ENCODE measurements at regions not wholly inside any gene's neighbourhood (a gene's known extent, or its start where the extent isn't known, plus 50 kb on each side); places are given as distances from the start of the nearest gene placed in this dataset.

DNA sequence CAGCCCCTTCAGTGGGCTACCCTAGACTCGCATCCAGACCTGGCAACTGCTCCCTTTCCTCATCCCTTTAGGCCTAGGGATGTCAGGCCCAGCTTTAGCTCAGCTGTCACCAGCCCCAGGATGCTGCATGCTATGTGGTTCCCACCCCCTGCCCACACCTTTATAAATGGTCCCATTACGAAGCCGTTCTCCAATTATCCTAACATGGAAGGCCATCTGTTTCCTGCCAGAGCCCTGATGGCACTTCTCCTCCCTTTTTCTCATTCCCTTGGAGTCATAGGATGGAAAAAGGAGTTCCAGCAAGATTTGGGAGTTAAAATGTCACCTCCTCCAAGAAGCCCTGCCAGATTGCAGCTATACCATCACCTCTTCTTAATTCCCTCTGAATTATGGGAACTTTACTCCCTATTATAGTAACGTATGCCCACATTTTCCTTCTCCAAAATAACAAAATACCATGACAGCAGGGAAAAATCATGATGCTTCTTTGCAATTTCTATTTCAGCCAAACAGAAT is 205.0 kb upstream of the GRIK3 start:
- Histone ChIP-seq H3K4me3 (ENCODE audit: low read depth in 2 of 2, low read length in 2 of 2) (no peak overlapping the region), H3K9me3 (ENCODE audit: control insufficient read depth, insufficient read depth, low read depth, low read length) (no peaks in the 10 kb centered on the region), H3K27me3 (ENCODE audit: control insufficient read depth, insufficient read depth, low read length) (peaks cover 2% of the 10 kb centered on the region), H3K27ac (ENCODE audit: low read length) (no peak overlapping the region), H3K4me1 (ENCODE audit: control insufficient read depth, insufficient read depth, low read length) (no peaks in the 10 kb centered on the region), H3K36me3 (ENCODE audit: control insufficient read depth, insufficient read depth, low read length) (no peaks in the 10 kb centered on the region)
- CTCF ChIA-PET = no interaction called here
- TF ChIP-seq SIN3A (IDR thresholded peaks at IDR 0.05; ENCODE audit: borderline replicate concordance, insufficient read depth, low read depth, low read length) = no peak
- TF ChIP-seq, protein P1, sequence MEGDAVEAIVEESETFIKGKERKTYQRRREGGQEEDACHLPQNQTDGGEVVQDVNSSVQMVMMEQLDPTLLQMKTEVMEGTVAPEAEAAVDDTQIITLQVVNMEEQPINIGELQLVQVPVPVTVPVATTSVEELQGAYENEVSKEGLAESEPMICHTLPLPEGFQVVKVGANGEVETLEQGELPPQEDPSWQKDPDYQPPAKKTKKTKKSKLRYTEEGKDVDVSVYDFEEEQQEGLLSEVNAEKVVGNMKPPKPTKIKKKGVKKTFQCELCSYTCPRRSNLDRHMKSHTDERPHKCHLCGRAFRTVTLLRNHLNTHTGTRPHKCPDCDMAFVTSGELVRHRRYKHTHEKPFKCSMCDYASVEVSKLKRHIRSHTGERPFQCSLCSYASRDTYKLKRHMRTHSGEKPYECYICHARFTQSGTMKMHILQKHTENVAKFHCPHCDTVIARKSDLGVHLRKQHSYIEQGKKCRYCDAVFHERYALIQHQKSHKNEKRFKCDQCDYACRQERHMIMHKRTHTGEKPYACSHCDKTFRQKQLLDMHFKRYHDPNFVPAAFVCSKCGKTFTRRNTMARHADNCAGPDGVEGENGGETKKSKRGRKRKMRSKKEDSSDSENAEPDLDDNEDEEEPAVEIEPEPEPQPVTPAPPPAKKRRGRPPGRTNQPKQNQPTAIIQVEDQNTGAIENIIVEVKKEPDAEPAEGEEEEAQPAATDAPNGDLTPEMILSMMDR (IDR thresholded peaks at IDR 0.05) = no peak
- TF ChIP-seq, protein P2, sequence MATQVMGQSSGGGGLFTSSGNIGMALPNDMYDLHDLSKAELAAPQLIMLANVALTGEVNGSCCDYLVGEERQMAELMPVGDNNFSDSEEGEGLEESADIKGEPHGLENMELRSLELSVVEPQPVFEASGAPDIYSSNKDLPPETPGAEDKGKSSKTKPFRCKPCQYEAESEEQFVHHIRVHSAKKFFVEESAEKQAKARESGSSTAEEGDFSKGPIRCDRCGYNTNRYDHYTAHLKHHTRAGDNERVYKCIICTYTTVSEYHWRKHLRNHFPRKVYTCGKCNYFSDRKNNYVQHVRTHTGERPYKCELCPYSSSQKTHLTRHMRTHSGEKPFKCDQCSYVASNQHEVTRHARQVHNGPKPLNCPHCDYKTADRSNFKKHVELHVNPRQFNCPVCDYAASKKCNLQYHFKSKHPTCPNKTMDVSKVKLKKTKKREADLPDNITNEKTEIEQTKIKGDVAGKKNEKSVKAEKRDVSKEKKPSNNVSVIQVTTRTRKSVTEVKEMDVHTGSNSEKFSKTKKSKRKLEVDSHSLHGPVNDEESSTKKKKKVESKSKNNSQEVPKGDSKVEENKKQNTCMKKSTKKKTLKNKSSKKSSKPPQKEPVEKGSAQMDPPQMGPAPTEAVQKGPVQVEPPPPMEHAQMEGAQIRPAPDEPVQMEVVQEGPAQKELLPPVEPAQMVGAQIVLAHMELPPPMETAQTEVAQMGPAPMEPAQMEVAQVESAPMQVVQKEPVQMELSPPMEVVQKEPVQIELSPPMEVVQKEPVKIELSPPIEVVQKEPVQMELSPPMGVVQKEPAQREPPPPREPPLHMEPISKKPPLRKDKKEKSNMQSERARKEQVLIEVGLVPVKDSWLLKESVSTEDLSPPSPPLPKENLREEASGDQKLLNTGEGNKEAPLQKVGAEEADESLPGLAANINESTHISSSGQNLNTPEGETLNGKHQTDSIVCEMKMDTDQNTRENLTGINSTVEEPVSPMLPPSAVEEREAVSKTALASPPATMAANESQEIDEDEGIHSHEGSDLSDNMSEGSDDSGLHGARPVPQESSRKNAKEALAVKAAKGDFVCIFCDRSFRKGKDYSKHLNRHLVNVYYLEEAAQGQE (IDR thresholded peaks at IDR 0.05; ENCODE audit: insufficient read depth in 1 of 2, low read depth in 2 of 2, low read length in 1 of 2) = no peak
- no peak for TF ChIP-seq POLR2AphosphoS5 (IDR thresholded peaks at IDR 0.05; ENCODE audit: low read depth, low read length)
- no peak for TF ChIP-seq TCF7L2 (IDR thresholded peaks at IDR 0.05; ENCODE audit: low read depth, low read length)
- intact Hi-C loops (cut with micrococcal nuclease; ENCODE audit: unreplicated experiment) = no loop called here
- in situ Hi-C loops (cut with HindIII; ENCODE audit: low pct_unique_long_range_greater_than_20kb, low sequenced_read_pairs) = no loop called here
- ATAC-seq (no peak), DNase-seq (ENCODE audit: low read depth, low spot score) (no peak)
- POLR2A ChIA-PET = no interaction called here
- BruUV-seq (replicated peaks) = no TSS peak

DNA sequence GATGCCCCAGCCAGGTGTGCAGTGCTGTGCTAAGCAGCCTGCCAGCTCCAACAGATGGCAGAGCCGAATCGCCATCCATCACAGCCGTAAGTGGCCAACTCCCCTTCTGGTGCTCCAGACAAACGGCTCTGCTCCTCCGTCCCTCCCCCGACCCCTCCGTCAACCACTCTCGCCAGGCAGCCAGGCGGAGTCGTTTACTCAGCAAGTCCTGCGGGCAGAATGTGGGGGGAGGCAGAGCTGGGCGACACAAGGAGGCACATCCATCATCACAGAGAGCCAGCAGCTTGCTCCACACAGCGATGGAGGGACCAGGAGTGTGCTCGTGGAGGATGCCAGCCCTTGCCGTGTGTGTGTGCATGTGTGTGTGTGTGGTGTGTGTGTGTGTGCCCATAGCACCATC is 206.6 kb upstream of the GRIK3 start:
- ChIA-PET POLR2A (no interaction called here), CTCF (no interaction called here)
- in situ Hi-C loops (cut with HindIII; ENCODE audit: low pct_unique_long_range_greater_than_20kb, low sequenced_read_pairs) (no loop called here), intact Hi-C loops (cut with micrococcal nuclease; ENCODE audit: unreplicated experiment) (no loop called here)
- DNase-seq (ENCODE audit: low read depth, low spot score) (no peak), ATAC-seq (no peak)
- H3K4me3 ChIP-seq (ENCODE audit: low read depth in 2 of 2, low read length in 2 of 2) = no peak overlapping the region
- BruUV-seq (replicated peaks) = no TSS peak
- no peaks in the 10 kb centered on the region for H3K36me3 ChIP-seq (ENCODE audit: control insufficient read depth, insufficient read depth, low read length)
- H3K27ac ChIP-seq (ENCODE audit: low read length) = no peak overlapping the region
- H3K9me3 ChIP-seq (ENCODE audit: control insufficient read depth, insufficient read depth, low read depth, low read length) = no peaks in the 10 kb centered on the region
- no peaks in the 10 kb centered on the region for H3K4me1 ChIP-seq (ENCODE audit: control insufficient read depth, insufficient read depth, low read length)
- peaks cover 2% of the 10 kb centered on the region for H3K27me3 ChIP-seq (ENCODE audit: control insufficient read depth, insufficient read depth, low read length)
- TF ChIP-seq, protein P2 (IDR thresholded peaks at IDR 0.05; ENCODE audit: insufficient read depth in 1 of 2, low read depth in 2 of 2, low read length in 1 of 2) = no peak
- TF ChIP-seq TCF7L2 (IDR thresholded peaks at IDR 0.05; ENCODE audit: low read depth, low read length) (no peak), SIN3A (IDR thresholded peaks at IDR 0.05; ENCODE audit: borderline replicate concordance, insufficient read depth, low read depth, low read length) (no peak), POLR2AphosphoS5 (IDR thresholded peaks at IDR 0.05; ENCODE audit: low read depth, low read length) (no peak)
- TF ChIP-seq, protein P1 (IDR thresholded peaks at IDR 0.05) = no peak
